ENCODE measurements at regions not wholly inside any gene's neighbourhood (a gene's known extent, or its start where the extent isn't known, plus 50 kb on each side); places are given as distances from the start of the nearest gene placed in this dataset.

GRCh38 chr17:6240001-6240400, 169.8 kb downstream of the WSCD1 start:
- TF ChIP-seq REPIN1 (tag by site-specific recombination; IDR thresholded peaks at IDR 0.05; ENCODE audit: low read depth) (no peak), PBX3 (CRISPR knock-in tag; IDR thresholded peaks at IDR 0.05) (no peak), ZNF639 (tag by site-specific recombination; IDR thresholded peaks at IDR 0.05) (no peak), ZNF155 (tag by site-specific recombination; IDR thresholded peaks at IDR 0.05) (no peak), CTCF (tag by site-specific recombination; IDR thresholded peaks at IDR 0.05) (no peak), ELK4 (IDR thresholded peaks at IDR 0.05; ENCODE audit: borderline replicate concordance, low read depth, low read length) (no peak), ZNF645 (tag by site-specific recombination; IDR thresholded peaks at IDR 0.05) (no peak), ZNF24 (tag by site-specific recombination; IDR thresholded peaks at IDR 0.05) (no peak), ZSCAN18 (tag by site-specific recombination; IDR thresholded peaks at IDR 0.05) (no peak), ZBTB49 (tag by site-specific recombination; IDR thresholded peaks at IDR 0.05; ENCODE audit: low read depth) (no peak), ZNF214 (tag by site-specific recombination; IDR thresholded peaks at IDR 0.05; ENCODE audit: borderline replicate concordance) (no peak), ZNF148 (tag by site-specific recombination; IDR thresholded peaks at IDR 0.05; ENCODE audit: borderline replicate concordance) (no peak)
